H1 (cell line): ENCODE measurements at regions not wholly inside any gene's neighbourhood (a gene's known extent, or its start where the extent isn't known, plus 50 kb on each side); places are given as distances from the start of the nearest gene placed in this dataset.

Experiments
- CTCF ChIA-PET: fragments of 300-600 bp; sonication (Branson Sonifier 250); formaldehyde crosslinking; loops from one replicate; lab custom pipeline; 2021; ENCODE audit not compliant: partially characterized antibody; lab: Charles Lee
- POLR2A ChIA-PET: fragments of 300-600 bp; sonication (Branson Sonifier 250); formaldehyde crosslinking; loops from one replicate; lab custom pipeline; 2021; ENCODE audit warnings: inconsistent platforms; ENCODE audit not compliant: partially characterized antibody; lab: Charles Lee
- DNase-seq, 2 experiments: peaks; one replicate each; pipeline versions ENCODE4 v3.0.0 to v3.0.0-alpha.2; 2010 to 2022; ENCODE audit warnings: low spot score in 2 of 2, low read depth in 1 of 2, mixed read lengths in 1 of 2
- FAIRE-seq: peaks from 2 replicates; lab custom pipeline; 2011; peaks lifted over from hg19 to GRCh38; lab: Jason Lieb, UNC
- H2AFZ ChIP-seq: 2 replicates; pipeline ENCODE4 v1.8.1; 2012; ENCODE audit warnings: low read length, inconsistent platforms
- H2AK5ac ChIP-seq: 2 replicates; pipeline ENCODE4 v1.6.1; 2013; ENCODE audit warnings: low read depth, low read length
- H2BK120ac ChIP-seq: replicated peaks from 2 replicates; pipeline ENCODE3; 2013; ENCODE audit warnings: low read depth, low read length, inconsistent platforms
- H2BK12ac ChIP-seq: 2 replicates; pipeline ENCODE4 v1.6.1; 2013; ENCODE audit warnings: low read depth, low read length
- H2BK15ac ChIP-seq: 2 replicates; pipeline ENCODE4 v1.6.1; 2013; ENCODE audit warnings: low read length
- H2BK20ac ChIP-seq: 2 replicates; pipeline ENCODE4 v1.6.1; 2013; ENCODE audit warnings: low read length
- H2BK5ac ChIP-seq: 2 replicates; pipeline ENCODE4 v1.6.1; 2013; ENCODE audit warnings: low read depth, low read length
- H3K14ac ChIP-seq: 2 replicates; pipeline ENCODE4 v1.6.1; 2013; ENCODE audit warnings: inconsistent platforms; ENCODE audit not compliant: insufficient read length
- H3K18ac ChIP-seq: 2 replicates; pipeline ENCODE4 v1.6.1; 2013; ENCODE audit warnings: low read length; ENCODE audit errors: extremely low read depth
- H3K23ac ChIP-seq: 2 replicates; pipeline ENCODE4 v1.6.1; 2013; ENCODE audit warnings: inconsistent platforms; ENCODE audit not compliant: insufficient read length
- H3K23me2 ChIP-seq: 2 replicates; pipeline ENCODE4 v1.6.1; 2013; ENCODE audit warnings: low read depth, low read length
- H3K27ac ChIP-seq: 2 replicates; pipeline ENCODE4 v1.6.1; 2011; ENCODE audit warnings: low read depth, low read length, inconsistent platforms
- H3K27me3 ChIP-seq, 4 experiments: replicated peaks in 1 of 4; 1 replicate in 1 of 4; 2 replicates in 3 of 4; pipeline versions ENCODE4 v1.6.1 to v1.8.1; 2011 to 2013; ENCODE audit warnings: low read length in 3 of 4, mild to moderate bottlenecking in 3 of 4, inconsistent platforms in 2 of 4, mixed read lengths in 2 of 4, moderate library complexity in 1 of 4; ENCODE audit not compliant: control insufficient read depth in 3 of 4, insufficient read depth in 3 of 4; ENCODE audit errors: extremely low read depth in 1 of 4
- H3K36me3 ChIP-seq, 4 experiments: 2 replicates each; pipeline versions ENCODE4 v1.6.1 to v1.8.1; 2011 to 2013; ENCODE audit warnings: mild to moderate bottlenecking in 4 of 4, low read length in 3 of 4, moderate library complexity in 2 of 4, control low read depth in 1 of 4, inconsistent platforms in 1 of 4; ENCODE audit not compliant: insufficient read depth in 4 of 4, control insufficient read depth in 2 of 4
- H3K4ac ChIP-seq: replicated peaks from 2 replicates; pipeline ENCODE3; 2013; ENCODE audit warnings: low read length, low read depth, mixed read lengths, inconsistent platforms; ENCODE audit not compliant: insufficient read length
- H3K4me1 ChIP-seq, 4 experiments: replicated peaks in 1 of 4; 1 replicate in 1 of 4; 2 replicates in 3 of 4; pipeline versions ENCODE4 v1.6.1 to v1.8.1; 2011 to 2013; ENCODE audit warnings: low read length in 3 of 4, inconsistent platforms in 2 of 4, mixed read lengths in 1 of 4; ENCODE audit not compliant: insufficient read depth in 4 of 4, control insufficient read depth in 3 of 4
- H3K4me2 ChIP-seq, 2 experiments: 2 replicates each; pipeline versions ENCODE4 v1.6.1 to v1.8.1; 2011 to 2013; ENCODE audit warnings: low read depth in 2 of 2, low read length in 2 of 2, control low read depth in 1 of 2, inconsistent platforms in 1 of 2, mild to moderate bottlenecking in 1 of 2; ENCODE audit not compliant: insufficient read depth in 1 of 2
- H3K4me3 ChIP-seq, 4 experiments: fragments of 200-600, 300-600 bp in 1 of 4; sonication (generic), shearing (Covaris generic), sonication (Bioruptor Twin) in 1 of 4; 2 replicates each; pipeline versions ENCODE4 v1.5.1 to v1.8.1; 2011 to 2016; ENCODE audit warnings: low read length in 4 of 4, low read depth in 3 of 4, control low read depth in 2 of 4, inconsistent platforms in 2 of 4, mild to moderate bottlenecking in 2 of 4, mixed read lengths in 1 of 4, moderate library complexity in 1 of 4; ENCODE audit not compliant: insufficient read depth in 2 of 4; ENCODE audit errors: extremely low read depth in 1 of 4
- H3K56ac ChIP-seq: replicated peaks from 2 replicates; pipeline ENCODE3; 2013; ENCODE audit warnings: low read depth, mild to moderate bottlenecking, mixed read lengths, low read length, inconsistent platforms; ENCODE audit not compliant: insufficient read length
- H3K79me1 ChIP-seq: 2 replicates; pipeline ENCODE4 v1.6.1; 2013; ENCODE audit warnings: low read depth, low read length, control low read depth
- H3K79me2 ChIP-seq, 2 experiments: 2 replicates each; pipeline versions ENCODE4 v1.6.1 to v1.8.1; 2012 to 2013; ENCODE audit warnings: low read length in 2 of 2, mild to moderate bottlenecking in 2 of 2, inconsistent platforms in 1 of 2; ENCODE audit not compliant: insufficient read depth in 2 of 2, control insufficient read depth in 1 of 2
- H3K9ac ChIP-seq, 4 experiments: replicated peaks in 1 of 4; 1 replicate in 1 of 4; 2 replicates in 3 of 4; pipeline versions ENCODE4 v1.6.1 to v1.8.1; 2011 to 2013; ENCODE audit warnings: low read depth in 3 of 4, low read length in 3 of 4, control low read depth in 2 of 4, mild to moderate bottlenecking in 2 of 4, moderate library complexity in 2 of 4, inconsistent platforms in 1 of 4; ENCODE audit errors: extremely low read depth in 1 of 4
- H3K9me3 ChIP-seq, 2 experiments: 2 replicates each; pipeline versions ENCODE4 v1.6.1 to v1.8.1; 2012 to 2013; ENCODE audit warnings: mild to moderate bottlenecking in 2 of 2, moderate library complexity in 2 of 2, control low read depth in 1 of 2, inconsistent platforms in 1 of 2, low read depth in 1 of 2, low read length in 1 of 2, mixed read lengths in 1 of 2; ENCODE audit not compliant: insufficient read depth in 2 of 2
- H4K20me1 ChIP-seq, 2 experiments: replicated peaks in 1 of 2; 2 replicates each; pipeline versions ENCODE3 to v1.8.1; 2011 to 2013; ENCODE audit warnings: inconsistent platforms in 2 of 2, low read length in 2 of 2, mild to moderate bottlenecking in 1 of 2; ENCODE audit not compliant: insufficient read depth in 2 of 2, control insufficient read depth in 1 of 2
- H4K5ac ChIP-seq: 2 replicates; pipeline ENCODE4 v1.6.1; 2013; ENCODE audit warnings: low read length, low read depth, mixed read lengths, inconsistent platforms; ENCODE audit not compliant: insufficient read length
- H4K8ac ChIP-seq: 2 replicates; pipeline ENCODE4 v1.8.0; 2013; ENCODE audit warnings: mild to moderate bottlenecking, moderate library complexity, low read length, inconsistent platforms; ENCODE audit not compliant: insufficient read depth; ENCODE audit errors: extremely low read depth
- H4K91ac ChIP-seq: replicated peaks from 2 replicates; pipeline ENCODE3; 2013; ENCODE audit warnings: low read length, mixed read lengths, inconsistent platforms; ENCODE audit not compliant: insufficient read length
- BACH1 ChIP-seq: IDR thresholded peaks from 2 replicates; pipeline ENCODE4 v1.6.1; 2012; ENCODE audit warnings: low read length, improper control_type of control experiment
- CTCF ChIP-seq, 3 experiments: IDR thresholded peaks; 1 replicate in 2 of 3; 2 replicates in 1 of 3; pipeline versions ENCODE4 v1.5.1 to v1.6.1; 2011; ENCODE audit warnings: low read length in 3 of 3, mild to moderate bottlenecking in 3 of 3, inconsistent platforms in 2 of 3, low read depth in 1 of 3, moderate library complexity in 1 of 3; ENCODE audit not compliant: insufficient read depth in 1 of 3; ENCODE audit errors: control extremely low read depth in 1 of 3
- EP300 ChIP-seq, 2 experiments: IDR thresholded peaks; 1 replicate in 1 of 2; 2 replicates in 1 of 2; pipeline ENCODE4 v1.6.1; 2011 to 2012; ENCODE audit warnings: low read depth in 2 of 2, low read length in 2 of 2, mild to moderate bottlenecking in 2 of 2, borderline replicate concordance in 1 of 2, inconsistent platforms in 1 of 2, moderate library complexity in 1 of 2
- FOSL1 ChIP-seq: IDR thresholded peaks from 2 replicates; pipeline ENCODE4 v1.6.1; 2011; ENCODE audit warnings: mild to moderate bottlenecking, low read depth, low read length, moderate library complexity; ENCODE audit not compliant: insufficient read depth
- GABPA ChIP-seq: IDR thresholded peaks from 2 replicates; pipeline ENCODE4 v1.6.1; 2011; ENCODE audit warnings: mild to moderate bottlenecking, low read length, moderate library complexity, borderline replicate concordance; ENCODE audit not compliant: insufficient read depth
- JUND ChIP-seq: IDR thresholded peaks from 2 replicates; pipeline ENCODE4 v1.6.1; 2011; ENCODE audit warnings: mild to moderate bottlenecking, improper control_type of control experiment, low read length
- MAFK ChIP-seq: IDR thresholded peaks from 2 replicates; pipeline ENCODE4 v1.6.1; 2012; ENCODE audit warnings: low read depth, mild to moderate bottlenecking, improper control_type of control experiment, low read length
- SP4 ChIP-seq: IDR thresholded peaks from 2 replicates; pipeline ENCODE4 v1.6.1; 2012; ENCODE audit warnings: low read length, inconsistent platforms
- SUZ12 ChIP-seq: fragments of 200-600 bp; sonication (generic); IDR thresholded peaks from 2 replicates; pipeline ENCODE4 v1.6.1; 2012; ENCODE audit warnings: mild to moderate bottlenecking, inconsistent platforms, low read length, moderate library complexity, mixed read lengths
- WGBS, 2 experiments: shearing (Covaris generic) in 1 of 2; methylation state at CpG; one replicate each; pipeline versions ENCODE4 v1.1.6 to v1.1.7; 2013 to 2015; ENCODE audit warnings: low lambda C conversion rate in 2 of 2, mixed read lengths in 2 of 2, inconsistent platforms in 1 of 2, low coverage in 1 of 2, missing lambda C conversion rate in 1 of 2; ENCODE audit not compliant: insufficient replicate concordance in 2 of 2, insufficient coverage in 1 of 2, insufficient read length in 1 of 2; ENCODE audit errors: extremely low coverage in 1 of 2, missing lambda C conversion rate in 1 of 2; 5-methylcytosine and 5-hydroxymethylcytosine counted together

DNA sequence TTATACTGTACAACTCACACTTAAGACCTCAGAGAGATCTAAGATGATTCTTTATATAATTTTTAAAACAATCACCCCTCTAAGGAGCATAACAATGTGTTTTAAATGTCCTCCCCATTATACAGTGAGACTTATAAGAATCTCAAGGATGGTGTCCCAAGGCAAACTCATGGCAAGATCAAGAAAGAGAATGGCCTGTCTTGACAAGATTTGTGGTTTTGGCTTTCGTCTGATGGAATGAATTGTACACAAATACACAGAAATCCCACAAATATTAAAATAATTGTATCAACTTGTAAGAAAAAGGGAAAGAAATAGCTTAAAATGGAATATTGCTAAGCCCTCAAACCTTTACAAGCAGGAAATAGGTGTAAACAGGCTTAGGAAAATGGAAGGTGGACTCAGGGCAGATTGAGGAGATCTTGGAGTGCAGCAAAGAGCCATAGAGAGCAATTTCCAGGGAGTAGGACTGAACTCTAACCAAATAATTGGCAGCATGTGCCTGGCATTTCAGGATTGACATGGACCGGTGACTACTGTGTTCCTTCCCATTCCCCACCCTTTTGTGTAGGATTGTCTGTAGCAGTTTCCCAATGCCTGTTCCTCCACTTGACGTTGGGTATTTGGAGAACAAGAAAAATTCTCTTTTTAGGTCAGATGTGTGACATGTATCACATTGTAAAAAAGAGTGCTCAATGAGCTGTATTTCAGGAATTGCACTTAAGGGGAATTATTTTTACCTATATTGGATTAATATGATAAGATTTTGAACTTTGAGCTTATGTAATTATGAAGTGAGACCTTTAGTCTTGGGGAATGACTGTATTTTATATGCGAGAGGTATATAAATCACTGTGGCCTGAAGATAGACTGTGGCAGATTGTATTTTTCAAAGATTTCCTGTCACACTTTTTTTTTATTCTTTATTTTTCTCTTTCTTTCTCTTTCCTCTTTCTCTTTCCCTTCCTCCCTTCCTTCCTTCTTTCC lies 317.8 kb upstream of the SLITRK3 start:
- POLR2A ChIA-PET = no interaction called here
- H3K4me3 ChIP-seq = no peak overlapping the region
- TF ChIP-seq BACH1 (no peak), CTCF (IDR thresholded peaks at IDR 0.05; ENCODE audit: control extremely low read depth in 1 of 3, insufficient read depth in 1 of 3, low read depth in 1 of 3, low read length in 3 of 3) (no peak), JUND (no peak), EP300 (IDR thresholded peaks at IDR 0.05; ENCODE audit: borderline replicate concordance in 1 of 2, low read depth in 2 of 2, low read length in 2 of 2) (no peak), FOSL1 (no peak), SP4 (no peak), MAFK (no peak), GABPA (no peak), SUZ12 (no peak)

More for the DNA sequence above, 317.8 kb upstream of the SLITRK3 start:
- Histone ChIP-seq H4K5ac (no peak overlapping the region), H2AK5ac (no peak overlapping the region), H3K23ac (no peak overlapping the region), H2BK15ac (no peak overlapping the region), H3K4me2 (no peak overlapping the region), H3K79me2 (no peaks in the 10 kb centered on the region), H3K79me1 (no peaks in the 10 kb centered on the region), H2BK20ac (no peak overlapping the region), H3K14ac (no peak overlapping the region), H4K8ac (no peak overlapping the region), H3K27me3 (no peaks in the 10 kb centered on the region), H2BK120ac (no peak overlapping the region), H3K27ac (no peak overlapping the region), H3K18ac (no peak overlapping the region), H4K91ac (no peak overlapping the region), H3K4me1 (no peaks in the 10 kb centered on the region), H3K9me3 (no peaks in the 10 kb centered on the region), H4K20me1 (no peaks in the 10 kb centered on the region), H3K56ac (no peak overlapping the region), H2BK12ac (no peak overlapping the region), H2AFZ (peak overlapping the region; percentile 32; the same call in 1 of the 2 replicates), H2BK5ac (no peak overlapping the region), H3K9ac (no peak overlapping the region), H3K23me2 (no peaks in the 10 kb centered on the region), H3K36me3 (no peaks in the 10 kb centered on the region), H3K4ac (no peak overlapping the region)
- CTCF ChIA-PET = interaction anchor here (0.8 to 1.7 kb wide), 2 partner anchors 9 to 57 kb away, joined by 3 to 5 read pairs; no protein-coding TSS in a partner anchor
- FAIRE-seq = no peak
- no peak for DNase-seq
- 95% methylated on average over 4 of the region's 4 CpGs; no CpG with 5 or more reads in 1 of the 2 experiments for WGBS, 2 experiments
